ENCODE measurements at regions not wholly inside any gene's neighbourhood (a gene's known extent, or its start where the extent isn't known, plus 50 kb on each side); places are given as distances from the start of the nearest gene placed in this dataset.

GRCh38 chr13:47126432-47126831 is 229.6 kb upstream of the HTR2A start:
- Histone ChIP-seq H3K4me3 (no peak overlapping the region), H3K4me1 (ENCODE audit: low read depth) (no peaks in the 10 kb centered on the region), H3K9me3 (no peaks in the 10 kb centered on the region), H3K36me3 (ENCODE audit: low read depth) (no peaks in the 10 kb centered on the region)
- ATAC-seq (no peak), DNase-seq (no peak)
- intact Hi-C loops (cut with DNase I, micrococcal nuclease), result no loop called here
- no peak for TF ChIP-seq CTCF (IDR thresholded peaks at IDR 0.05)

- Histone ChIP-seq H3K9me3 (no peaks in the 10 kb centered on the region), H3K4me1 (ENCODE audit: low read depth) (no peaks in the 10 kb centered on the region), H3K4me3 (no peak overlapping the region), H3K36me3 (ENCODE audit: low read depth) (no peaks in the 10 kb centered on the region)
- ATAC-seq (no peak), DNase-seq (no peak)
- intact Hi-C loops (cut with DNase I, micrococcal nuclease), result no loop called here
- TF ChIP-seq CTCF (IDR thresholded peaks at IDR 0.05), result no peak
These were observed 224.4 kb upstream of the HTR2A start for GRCh38 chr13:47121092-47121763.

- ATAC-seq, result no peak
- Histone ChIP-seq H3K36me3 (ENCODE audit: low read depth) (no peaks in the 10 kb centered on the region), H3K9me3 (no peaks in the 10 kb centered on the region), H3K4me1 (ENCODE audit: low read depth) (no peaks in the 10 kb centered on the region), H3K4me3 (no peak overlapping the region)
- intact Hi-C loops (cut with DNase I, micrococcal nuclease), result no loop called here
- DNase-seq, result no peak
- no peak for TF ChIP-seq CTCF (IDR thresholded peaks at IDR 0.05)
These were observed 223.4 kb upstream of the HTR2A start for GRCh38 chr13:47120282-47120681.

GRCh38 chr13:47119575-47120235 is 222.9 kb upstream of the HTR2A start:
- no peak for ATAC-seq
- DNase-seq, result no peak
- no peaks in the 10 kb centered on the region for H3K9me3 ChIP-seq
- TF ChIP-seq CTCF (IDR thresholded peaks at IDR 0.05), result no peak
- intact Hi-C loops (cut with DNase I, micrococcal nuclease), result no loop called here
- H3K4me1 ChIP-seq (ENCODE audit: low read depth), result no peaks in the 10 kb centered on the region
- no peak overlapping the region for H3K4me3 ChIP-seq
- no peaks in the 10 kb centered on the region for H3K36me3 ChIP-seq (ENCODE audit: low read depth)

- H3K36me3 ChIP-seq (ENCODE audit: low read depth), result no peaks in the 10 kb centered on the region
- no peak for TF ChIP-seq CTCF (IDR thresholded peaks at IDR 0.05)
- H3K4me1 ChIP-seq (ENCODE audit: low read depth), result no peaks in the 10 kb centered on the region
- H3K4me3 ChIP-seq, result no peak overlapping the region
- intact Hi-C loops (cut with DNase I, micrococcal nuclease), result no loop called here
- ATAC-seq, result no peak
- no peak for DNase-seq
- H3K9me3 ChIP-seq, result no peaks in the 10 kb centered on the region
These were observed 220.4 kb upstream of the HTR2A start for GRCh38 chr13:47117268-47117667.
